ENCODE measurements at regions not wholly inside any gene's neighbourhood (a gene's known extent, or its start where the extent isn't known, plus 50 kb on each side); places are given as distances from the start of the nearest gene placed in this dataset.

- Histone ChIP-seq H3K4me3 (no peak overlapping the region), H3K4me1 (no peaks in the 10 kb centered on the region), H3K9me3 (no peaks in the 10 kb centered on the region), H3K36me3 (no peaks in the 10 kb centered on the region), H3K27me3 (replicated peaks in 1 of 7) (peaks cover 0 to 5% (median 0%) of the 10 kb centered on the region in 7 donors), H3K27ac (no peak overlapping the region)
- no peak for DNase-seq
- intact Hi-C loops (cut with DNase I; ENCODE audit: low total_unique reads), result no loop called here
- TF ChIP-seq POLR2AphosphoS5 (IDR thresholded peaks at IDR 0.05) (no peak), CTCF (IDR thresholded peaks at IDR 0.05 in 8 of 11, conservative IDR thresholded peaks at IDR 0.05 in 3 of 11) (no peak), POLR2A (IDR thresholded peaks at IDR 0.05) (no peak)
- 74 to 83% (median 79%) methylated on average over 2 of the region's 2 CpGs for WGBS, 5 donors
These were observed 111.2 kb downstream of the ZNF518B start for GRCh38 chr4:10346023-10346422.

- H3K9me3 ChIP-seq, result no peaks in the 10 kb centered on the region
- intact Hi-C loops (cut with DNase I; ENCODE audit: low total_unique reads), result no loop called here
- TF ChIP-seq POLR2AphosphoS5 (IDR thresholded peaks at IDR 0.05), result no peak
- TF ChIP-seq POLR2A (IDR thresholded peaks at IDR 0.05), result no peak
- no peak for TF ChIP-seq CTCF (IDR thresholded peaks at IDR 0.05 in 8 of 11, conservative IDR thresholded peaks at IDR 0.05 in 3 of 11)
- H3K4me1 ChIP-seq, result no peaks in the 10 kb centered on the region
- H3K27ac ChIP-seq, result no peak overlapping the region
- no peak overlapping the region for H3K4me3 ChIP-seq
- H3K36me3 ChIP-seq, result no peaks in the 10 kb centered on the region
- no peak for DNase-seq
- 88 to 95% (median 91%) methylated on average over 3 of the region's 3 CpGs for WGBS, 5 donors
- H3K27me3 ChIP-seq (replicated peaks in 1 of 7), result peaks cover 0 to 5% (median 0%) of the 10 kb centered on the region in 7 donors
These were observed 111.8 kb downstream of the ZNF518B start for GRCh38 chr4:10345381-10345784.

- DNase-seq, result no peak
- intact Hi-C loops (cut with DNase I; ENCODE audit: low total_unique reads), result no loop called here
- WGBS, 5 donors, result 81 to 90% (median 88%) methylated on average over 4 of the region's 4 CpGs
- Histone ChIP-seq H3K27me3 (replicated peaks in 1 of 7) (peaks cover 0 to 2% (median 0%) of the 10 kb centered on the region in 7 donors), H3K4me1 (no peaks in the 10 kb centered on the region), H3K36me3 (no peaks in the 10 kb centered on the region), H3K27ac (no peak overlapping the region), H3K4me3 (no peak overlapping the region), H3K9me3 (no peaks in the 10 kb centered on the region)
- TF ChIP-seq POLR2AphosphoS5 (IDR thresholded peaks at IDR 0.05) (no peak), POLR2A (IDR thresholded peaks at IDR 0.05) (no peak), CTCF (IDR thresholded peaks at IDR 0.05 in 8 of 11, conservative IDR thresholded peaks at IDR 0.05 in 3 of 11) (no peak)
These were observed 112.4 kb downstream of the ZNF518B start for GRCh38 chr4:10344824-10345223.

- DNase-seq, result no peak
- H3K27ac ChIP-seq, result no peak overlapping the region
- TF ChIP-seq POLR2A (IDR thresholded peaks at IDR 0.05) (no peak), CTCF (IDR thresholded peaks at IDR 0.05 in 8 of 11, conservative IDR thresholded peaks at IDR 0.05 in 3 of 11) (no peak), POLR2AphosphoS5 (IDR thresholded peaks at IDR 0.05) (no peak)
- no peaks in the 10 kb centered on the region for H3K4me1 ChIP-seq
- intact Hi-C loops (cut with DNase I; ENCODE audit: low total_unique reads), result no loop called here
- no peaks in the 10 kb centered on the region for H3K27me3 ChIP-seq (replicated peaks in 1 of 7)
- H3K4me3 ChIP-seq, result no peak overlapping the region
- WGBS, 5 donors, result 50 to 78% (median 75%) methylated on average over 2 of the region's 2 CpGs
- H3K36me3 ChIP-seq, result no peaks in the 10 kb centered on the region
- no peaks in the 10 kb centered on the region for H3K9me3 ChIP-seq
These were observed 113.6 kb downstream of the ZNF518B start for GRCh38 chr4:10343656-10344055.

Data from spleen (tissue), 11 donors.